ENCODE measurements at regions not wholly inside any gene's neighbourhood (a gene's known extent, or its start where the extent isn't known, plus 50 kb on each side); places are given as distances from the start of the nearest gene placed in this dataset.
A peak's percentile ranks its signal among the peaks of the same experiment; 100 is the strongest.

- H2AFZ ChIP-seq (ENCODE audit: low read length), result no peak overlapping the region
- 16% methylated on average over 9 of the region's 9 CpGs for WGBS (ENCODE audit: low lambda C conversion rate)
- H3K79me2 ChIP-seq (ENCODE audit: insufficient read depth, low read length), result no peaks in the 10 kb centered on the region
- ChIA-PET POLR2A (no interaction called here), CTCF (ENCODE audit: low intra/inter-chr PET ratio, low total read pairs) (no interaction called here)
- no TSS peak for BruUV-seq (replicated peaks)
- no peaks in the 10 kb centered on the region for H3K9me3 ChIP-seq (ENCODE audit: low read length)
- no peaks in the 10 kb centered on the region for H3K36me3 ChIP-seq (replicated peaks in 1 of 2; ENCODE audit: control insufficient read depth in 1 of 2, insufficient read depth in 2 of 2, low read length in 2 of 2)
- TF ChIP-seq BHLHE40 (IDR thresholded peaks at IDR 0.05; ENCODE audit: low read length) (0 out of 2 replicates have a peak, but pooled peaks have one; percentile 19), SMAD1 (CRISPR knock-in tag; IDR thresholded peaks at IDR 0.05; ENCODE audit: borderline replicate concordance, low read depth) (no peak), RARA (CRISPR knock-in tag; IDR thresholded peaks at IDR 0.05) (no peak), IKZF5 (CRISPR knock-in tag; IDR thresholded peaks at IDR 0.05) (no peak), DNMT3B (CRISPR knock-in tag; conservative IDR thresholded peaks at IDR 0.05) (no peak), TOE1 (CRISPR knock-in tag; IDR thresholded peaks at IDR 0.05) (no peak)
- in situ Hi-C loops (cut with HindIII; ENCODE audit: extremely low pct_ligation_motif_present, low pct_unique_long_range_greater_than_20kb), result no loop called here
- H3K4me2 ChIP-seq (ENCODE audit: low read depth, low read length), result no peak overlapping the region
- no peak overlapping the region for H3K27ac ChIP-seq (ENCODE audit: extremely low read length, insufficient read depth, low read length)
- no peak for FAIRE-seq
- H4K20me1 ChIP-seq (ENCODE audit: insufficient read depth, low read length), result no peaks in the 10 kb centered on the region
- no peak overlapping the region for H3K4me3 ChIP-seq (replicated peaks in 1 of 3; ENCODE audit: insufficient read depth in 1 of 3, low read depth in 2 of 3, low read length in 3 of 3)
- peaks cover 6 to 33% of the 10 kb centered on the region in 2 experiments; a peak in 4 of 5 replicates for H3K27me3 ChIP-seq (ENCODE audit: control insufficient read depth in 1 of 2, insufficient read depth in 2 of 2, low read length in 2 of 2)
- ATAC-seq, result no peak
- intact Hi-C loops (cut with micrococcal nuclease; ENCODE audit: unreplicated experiment), result no loop called here
- H3K4me1 ChIP-seq (ENCODE audit: insufficient read depth, low read length), result no peaks in the 10 kb centered on the region
- H3K9ac ChIP-seq (ENCODE audit: insufficient read depth, low read depth, low read length), result no peak overlapping the region
- DNase-seq (ENCODE audit: low spot score), result no peak
Measured at GRCh38 chr6:163705923-163706322, 291.4 kb downstream of the QKI start.

- 34% methylated on average over 3 of the region's 3 CpGs for WGBS (ENCODE audit: low lambda C conversion rate)
- DNase-seq (ENCODE audit: low spot score) (no peak), ATAC-seq (no peak), FAIRE-seq (no peak)
- POLR2A ChIA-PET, result no interaction called here
- Histone ChIP-seq H2AFZ (ENCODE audit: low read length) (no peak overlapping the region), H3K4me3 (replicated peaks in 1 of 3; ENCODE audit: insufficient read depth in 1 of 3, low read depth in 2 of 3, low read length in 3 of 3) (no peak overlapping the region), H3K79me2 (ENCODE audit: insufficient read depth, low read length) (no peaks in the 10 kb centered on the region), H3K4me1 (ENCODE audit: insufficient read depth, low read length) (no peaks in the 10 kb centered on the region), H3K27ac (ENCODE audit: extremely low read length, insufficient read depth, low read length) (no peak overlapping the region), H3K9me3 (ENCODE audit: low read length) (no peaks in the 10 kb centered on the region), H3K36me3 (replicated peaks in 1 of 2; ENCODE audit: control insufficient read depth in 1 of 2, insufficient read depth in 2 of 2, low read length in 2 of 2) (no peaks in the 10 kb centered on the region), H4K20me1 (ENCODE audit: insufficient read depth, low read length) (no peaks in the 10 kb centered on the region), H3K9ac (ENCODE audit: insufficient read depth, low read depth, low read length) (no peak overlapping the region), H3K4me2 (ENCODE audit: low read depth, low read length) (no peak overlapping the region), H3K27me3 (ENCODE audit: control insufficient read depth in 1 of 2, insufficient read depth in 2 of 2, low read length in 2 of 2) (peaks cover 3 to 55% of the 10 kb centered on the region in 2 experiments; a peak in 4 of 5 replicates)
- CTCF ChIA-PET (ENCODE audit: low intra/inter-chr PET ratio, low total read pairs), result no interaction called here
- intact Hi-C loops (cut with micrococcal nuclease; ENCODE audit: unreplicated experiment), result no loop called here
- no TSS peak for BruUV-seq (replicated peaks)
- in situ Hi-C loops (cut with HindIII; ENCODE audit: extremely low pct_ligation_motif_present, low pct_unique_long_range_greater_than_20kb), result no loop called here
- no peak for TF ChIP-seq ZNF775 (CRISPR knock-in tag; IDR thresholded peaks at IDR 0.05; ENCODE audit: borderline replicate concordance)
- no peak for TF ChIP-seq ZBTB44 (CRISPR knock-in tag; IDR thresholded peaks at IDR 0.05)
- no peak for TF ChIP-seq SOX13 (IDR thresholded peaks at IDR 0.05)
- TF ChIP-seq SOX13 (CRISPR knock-in tag; conservative IDR thresholded peaks at IDR 0.05 in 1 of 2, IDR thresholded peaks at IDR 0.05 in 1 of 2), result no peak
- TF ChIP-seq ISX (CRISPR knock-in tag; conservative IDR thresholded peaks at IDR 0.05), result no peak
- no peak for TF ChIP-seq HNRNPUL1 (IDR thresholded peaks at IDR 0.05; ENCODE audit: low read depth, low read length)
- no peak for TF ChIP-seq REST (IDR thresholded peaks at IDR 0.05; ENCODE audit: borderline replicate concordance in 1 of 2, low read depth in 1 of 2, low read length in 2 of 2)
- no peak for TF ChIP-seq SRY (CRISPR knock-in tag; IDR thresholded peaks at IDR 0.05)
Measured at GRCh38 chr6:163702736-163703135, 288.2 kb downstream of the QKI start.

Measured in HepG2 (cell line).